Activated CD4-positive, alpha-beta T cell treated with anti-CD3 and anti-CD28 coated beads for 4 hours (primary cell): ENCODE measurements at regions not wholly inside any gene's neighbourhood (a gene's known extent, or its start where the extent isn't known, plus 50 kb on each side); places are given as distances from the start of the nearest gene placed in this dataset.
"Not testable (repeated sequence)": the region's sequence is repeated elsewhere in the genome, so short reads cannot be mapped to it uniquely, and the experiment has no call there.

ENCODE experiments used
- DNase-seq, 2 donors: peaks; one replicate each; pipeline ENCODE4 v3.0.0-alpha.2; 2020

DNA sequence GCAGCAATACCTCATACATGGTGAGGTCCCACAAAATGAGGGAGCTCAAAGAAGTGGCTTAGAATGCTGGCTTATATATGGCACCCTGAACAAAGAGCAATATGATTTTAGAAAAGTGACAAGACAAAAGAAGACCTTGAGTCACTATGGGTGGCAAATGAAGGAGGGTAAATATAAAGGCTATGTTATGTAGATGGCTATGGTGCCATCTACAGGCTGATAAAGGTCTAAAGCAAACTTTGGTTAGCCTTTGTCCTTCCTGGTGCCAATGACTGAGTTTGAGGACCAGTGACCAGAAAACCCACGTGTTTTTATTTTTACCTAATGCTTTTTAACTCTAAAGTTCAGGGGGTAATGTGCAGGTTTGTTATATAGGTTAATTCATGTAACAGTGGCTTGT lies 151.8 kb downstream of the CCNG2 start:
- no peak for DNase-seq

DNA sequence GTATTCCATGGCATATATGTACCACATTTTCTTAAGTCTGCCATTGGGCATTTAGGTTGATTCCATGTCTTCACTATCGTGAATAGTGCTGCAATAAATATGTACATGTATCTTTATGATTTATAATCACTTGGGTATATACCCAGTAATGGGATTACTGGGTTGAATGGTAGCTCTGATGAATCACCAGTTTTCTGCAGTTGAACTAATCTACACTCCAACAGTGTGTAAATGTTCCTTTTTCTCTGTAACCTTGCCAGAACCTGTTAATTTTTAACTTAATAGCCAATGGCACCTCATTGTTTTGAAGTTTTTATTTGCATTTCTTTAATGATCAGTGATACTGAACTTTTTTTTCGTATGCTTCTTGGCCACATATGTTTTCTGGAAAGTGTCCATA lies 152.5 kb downstream of the CCNG2 start:
- no peak for DNase-seq

DNA sequence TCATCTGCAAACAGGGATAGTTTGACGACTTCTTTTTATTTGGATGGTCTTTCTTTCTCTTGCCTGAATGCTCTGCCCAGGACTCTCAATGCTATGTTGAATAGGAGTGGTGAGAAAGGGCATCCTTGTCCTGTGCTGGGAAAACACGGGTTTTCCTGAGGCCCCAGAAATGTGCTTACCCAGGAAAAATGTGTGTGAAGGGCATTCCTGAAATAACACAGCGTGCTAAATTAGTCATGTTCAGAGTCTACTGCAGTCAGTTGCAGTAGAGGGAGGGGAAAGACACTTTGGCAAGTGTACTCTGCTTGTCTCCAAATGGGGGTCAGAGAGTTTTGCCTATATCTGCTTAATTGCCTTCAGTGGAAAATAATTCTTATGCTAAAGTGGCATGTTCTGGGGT lies 153.9 kb downstream of the CCNG2 start:
- DNase-seq: no peak

DNA sequence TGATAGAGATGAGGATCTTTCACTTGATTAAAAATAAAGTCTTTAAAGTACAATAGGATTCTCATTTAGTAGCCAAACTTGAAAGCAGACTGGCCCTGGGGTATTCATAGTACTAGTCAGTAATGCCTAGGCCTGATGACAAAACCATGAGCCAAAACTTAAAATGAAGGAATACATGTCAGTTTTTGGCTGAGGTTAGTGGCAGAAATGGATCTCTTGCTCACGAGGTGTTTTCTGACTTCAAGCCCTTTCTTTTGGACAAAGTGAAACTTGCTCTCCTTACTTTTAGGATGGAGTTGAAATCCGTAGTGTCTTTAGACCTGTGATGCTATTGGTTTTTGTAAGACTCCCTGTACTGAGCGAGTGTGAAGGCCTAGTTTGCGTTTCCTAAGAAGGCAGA lies 157.7 kb downstream of the CCNG2 start:
- no peak for DNase-seq

DNA sequence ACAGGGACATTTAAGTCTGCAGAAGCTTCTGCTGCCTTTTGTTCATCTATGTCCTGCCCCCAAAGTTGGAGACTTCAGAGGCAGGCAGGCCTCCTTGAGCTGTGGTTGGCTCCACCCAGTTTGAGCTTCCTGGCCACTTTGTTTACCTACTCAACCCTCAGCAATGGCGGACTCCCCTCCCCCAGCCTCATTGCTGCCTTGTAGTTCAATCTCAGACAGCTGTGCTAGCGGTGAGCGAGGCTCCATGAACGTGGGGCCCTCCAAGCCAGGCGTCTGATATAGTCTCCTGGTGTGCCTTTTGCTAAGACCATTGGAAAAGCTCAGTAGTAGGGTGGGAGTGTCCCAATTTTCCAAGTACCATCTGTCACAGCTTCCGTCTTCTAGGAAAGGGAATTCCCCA lies 170.1 kb downstream of the CCNG2 start:
- DNase-seq: no peak

DNA sequence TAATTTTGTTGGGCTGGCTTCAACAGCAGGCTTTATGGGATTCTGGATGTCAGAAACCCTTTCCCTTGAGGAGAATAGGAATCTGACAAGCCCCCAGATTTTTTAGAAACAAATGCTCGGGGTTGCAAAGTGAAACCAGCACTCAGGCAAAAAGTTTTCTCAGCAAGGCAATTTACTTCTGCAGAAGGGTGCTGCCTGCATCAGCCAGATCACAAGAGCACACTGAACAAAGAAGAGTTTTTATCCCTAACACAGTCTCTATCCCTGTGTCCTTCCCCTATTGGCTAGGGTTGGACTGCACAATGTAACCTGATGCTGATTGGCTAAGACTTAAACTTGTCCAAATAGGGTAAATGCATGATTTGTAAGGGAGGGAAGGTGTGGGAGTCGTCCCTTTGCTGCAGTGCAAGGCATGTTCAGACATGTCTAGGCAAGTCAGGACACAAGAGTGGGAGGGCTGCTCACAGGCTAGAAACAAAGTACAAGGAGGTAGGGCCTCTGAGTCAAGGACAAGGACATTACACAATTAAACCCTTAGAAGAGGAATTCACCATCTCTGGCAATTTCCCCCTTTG lies 175.8 kb downstream of the CCNG2 start:
- no peak for DNase-seq

DNA sequence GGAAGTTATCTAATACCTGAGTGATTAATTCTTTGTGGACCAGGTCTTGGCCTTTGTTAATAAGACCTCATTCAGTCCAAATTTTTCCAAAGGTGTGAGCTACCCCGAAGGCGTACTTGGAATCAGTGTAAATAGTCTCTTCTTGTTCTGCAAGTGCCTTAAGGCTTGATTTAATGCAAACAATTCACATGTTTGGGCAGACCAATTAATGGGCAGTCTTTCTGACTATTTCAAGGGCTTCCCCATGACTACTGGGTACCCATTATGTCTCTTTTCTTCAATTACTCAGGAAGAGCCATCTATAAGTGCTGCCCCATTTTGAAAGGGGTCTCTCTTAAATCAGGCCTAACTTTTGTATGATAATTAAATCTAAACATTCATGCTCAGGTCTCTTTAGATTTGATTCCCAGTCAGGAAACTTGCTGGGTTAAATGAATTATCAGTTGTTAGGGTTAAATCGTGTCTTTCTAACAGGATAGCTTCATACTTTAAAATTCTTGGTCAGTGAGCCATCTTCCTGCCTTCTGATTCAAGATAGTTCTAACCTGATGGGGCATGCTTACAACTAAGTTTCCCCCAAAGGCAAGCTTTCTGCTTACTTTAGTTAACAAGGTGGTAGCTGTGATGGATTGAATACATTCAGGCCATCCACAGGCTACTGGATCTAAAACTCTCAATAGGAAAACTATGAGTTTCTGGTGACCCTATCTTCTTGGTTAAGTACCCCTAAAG lies 179.6 kb downstream of the CCNG2 start:
- no peak for DNase-seq

DNA sequence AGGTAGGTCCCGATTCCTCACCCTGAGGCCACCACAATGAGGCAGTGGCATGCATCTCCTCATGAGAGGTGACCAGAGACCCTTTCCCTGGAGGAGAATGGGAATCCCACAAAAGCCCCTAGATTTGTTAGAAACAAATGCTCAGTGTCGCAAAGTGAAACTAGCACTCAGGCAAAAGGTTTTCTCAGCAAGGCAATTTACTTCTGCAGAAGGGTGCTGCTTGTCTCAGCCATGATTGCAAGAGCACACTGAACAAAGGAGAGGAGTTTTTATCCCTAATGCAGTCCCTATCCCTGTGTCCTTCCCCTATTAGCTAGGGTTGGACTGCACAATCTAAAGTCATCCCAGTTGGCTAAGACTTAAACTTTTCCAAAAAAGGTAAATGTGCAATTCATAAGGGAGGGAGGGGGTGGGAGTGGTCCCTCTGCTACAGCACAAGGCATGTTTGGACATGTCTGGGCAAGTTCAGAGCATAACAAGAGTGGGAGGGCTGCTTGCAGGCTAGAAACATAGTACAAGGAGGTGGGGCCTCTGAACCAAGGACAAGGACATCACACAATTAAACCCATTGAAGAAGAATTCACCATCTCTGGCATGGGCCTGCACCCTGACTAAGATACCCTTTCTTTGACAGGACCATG lies 185.3 kb downstream of the CCNG2 start:
- DNase-seq: no peak

DNA sequence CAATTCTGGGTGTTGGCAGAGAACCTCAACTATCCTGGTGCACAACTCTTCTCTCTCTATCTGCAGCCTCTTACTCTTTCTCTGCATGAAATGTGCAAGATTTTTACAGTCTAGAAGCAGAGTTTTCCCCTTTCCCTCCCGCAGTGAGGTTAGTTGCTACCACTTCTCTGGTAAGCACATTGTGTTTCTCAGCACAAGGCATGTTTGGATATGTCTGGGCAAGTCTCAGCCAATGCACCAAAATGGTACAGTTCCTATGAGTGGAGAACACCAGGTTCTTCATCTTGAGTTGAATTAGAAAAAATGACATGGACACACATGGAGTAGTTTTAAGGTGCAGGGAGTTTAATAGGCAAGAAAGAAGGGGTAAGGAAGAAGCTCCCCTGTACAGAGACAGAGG lies 187.0 kb downstream of the CCNG2 start:
- DNase-seq: no peak

DNA sequence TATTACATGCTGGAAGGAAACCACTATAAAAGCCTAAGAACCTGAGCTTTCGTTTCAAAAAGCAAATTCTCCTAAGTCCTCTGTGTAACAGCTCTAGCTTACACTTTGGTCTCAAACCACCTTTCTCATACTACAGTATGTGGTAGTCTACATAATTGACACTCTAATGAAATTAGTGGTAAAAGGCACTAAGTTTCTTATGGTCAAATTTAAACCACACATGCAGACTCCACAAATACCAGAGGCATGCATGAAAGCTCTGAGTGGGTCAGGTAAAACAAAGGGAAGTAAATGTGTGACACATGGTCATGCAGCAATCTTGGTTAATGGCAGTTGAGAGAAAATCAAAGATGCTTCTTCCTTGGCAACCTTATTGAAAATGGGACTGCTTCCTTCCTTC lies 187.8 kb downstream of the CCNG2 start:
- DNase-seq: no peak

DNA sequence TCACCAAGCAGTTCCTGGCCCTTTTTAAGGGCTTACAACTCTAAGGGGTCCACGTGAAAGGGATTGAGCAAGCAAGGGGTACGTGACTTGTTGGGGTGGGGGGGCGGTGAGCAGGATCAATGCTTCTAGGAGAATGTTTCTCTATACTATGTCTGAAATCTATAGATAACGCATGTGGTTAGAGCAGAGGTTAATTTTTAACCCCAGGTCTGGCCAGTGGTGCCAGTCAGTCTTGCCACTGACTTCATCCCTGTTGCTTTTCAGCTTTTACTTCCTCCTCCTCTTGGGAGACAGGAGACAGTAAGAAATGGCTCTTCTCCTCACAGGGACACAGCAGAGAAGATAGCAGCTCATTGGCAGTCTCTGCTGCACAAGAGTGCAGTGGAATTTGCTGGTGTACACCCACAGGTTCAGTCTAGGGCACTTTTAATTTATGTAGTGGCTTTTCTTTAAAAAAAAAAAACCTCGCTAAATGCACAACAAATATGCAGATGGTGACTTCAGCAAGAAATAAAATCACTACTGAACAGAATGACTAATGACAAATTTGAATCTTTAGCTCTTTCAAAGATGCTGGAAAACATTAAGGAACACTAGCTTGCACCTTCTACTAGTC lies 190.5 kb downstream of the CCNG2 start:
- no peak for DNase-seq

DNA sequence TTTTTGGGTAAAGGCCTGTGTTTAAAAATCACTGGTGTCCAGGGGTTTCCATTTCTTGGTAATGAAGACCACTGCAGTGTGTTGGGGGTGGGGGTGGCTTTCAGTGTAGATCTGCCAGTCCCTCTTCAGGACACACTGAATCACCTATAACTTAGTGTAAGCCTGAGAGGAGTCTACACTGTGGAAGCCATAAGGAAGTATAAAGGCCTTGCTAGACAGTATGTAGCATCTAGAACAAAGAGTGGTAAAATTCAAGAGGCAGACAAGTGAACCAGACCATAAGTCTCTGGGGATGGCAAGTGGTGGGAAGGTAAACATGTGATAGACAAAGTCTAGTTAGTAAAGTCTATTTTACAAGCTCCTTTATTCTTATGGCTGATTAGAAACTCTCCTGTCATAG lies 191.8 kb downstream of the CCNG2 start:
- no peak for DNase-seq

DNA sequence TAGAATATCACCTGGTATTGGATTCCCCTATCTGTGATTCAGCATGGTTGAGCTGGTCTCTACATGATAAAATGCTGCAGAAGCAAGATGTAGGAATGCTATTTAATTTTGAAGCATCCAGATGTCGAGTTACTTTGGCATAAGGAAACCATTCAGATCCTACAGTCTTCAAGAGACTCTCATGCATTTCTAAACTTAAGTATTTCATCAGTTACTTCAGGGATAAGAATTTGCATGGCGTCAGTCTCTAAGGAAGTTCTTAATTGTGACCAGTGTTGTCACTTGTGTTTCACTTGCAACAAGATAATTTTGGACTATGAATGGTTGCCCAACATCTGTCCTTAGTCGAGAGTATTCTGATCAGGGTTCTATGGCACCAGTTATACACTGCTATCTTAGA lies 192.4 kb downstream of the CCNG2 start:
- DNase-seq: no peak

DNA sequence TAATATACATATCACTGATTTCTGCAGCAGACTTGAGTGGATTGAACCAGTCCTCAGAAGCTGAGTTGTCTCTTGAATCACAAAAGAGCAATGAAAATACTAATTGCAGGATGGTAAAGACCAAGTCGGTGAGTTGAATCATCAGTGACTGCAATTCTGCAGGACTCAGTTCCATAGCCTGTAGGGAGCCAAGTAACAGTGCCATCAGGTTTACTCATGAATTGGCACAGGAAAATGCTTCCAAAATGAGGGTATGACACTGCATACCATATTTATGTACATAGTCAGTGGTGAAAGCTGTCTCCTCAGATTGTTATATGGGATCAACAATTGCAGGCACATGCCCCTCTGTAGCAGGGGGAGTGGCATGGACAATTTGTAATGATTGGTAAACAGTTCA lies 192.8 kb downstream of the CCNG2 start:
- no peak for DNase-seq

DNA sequence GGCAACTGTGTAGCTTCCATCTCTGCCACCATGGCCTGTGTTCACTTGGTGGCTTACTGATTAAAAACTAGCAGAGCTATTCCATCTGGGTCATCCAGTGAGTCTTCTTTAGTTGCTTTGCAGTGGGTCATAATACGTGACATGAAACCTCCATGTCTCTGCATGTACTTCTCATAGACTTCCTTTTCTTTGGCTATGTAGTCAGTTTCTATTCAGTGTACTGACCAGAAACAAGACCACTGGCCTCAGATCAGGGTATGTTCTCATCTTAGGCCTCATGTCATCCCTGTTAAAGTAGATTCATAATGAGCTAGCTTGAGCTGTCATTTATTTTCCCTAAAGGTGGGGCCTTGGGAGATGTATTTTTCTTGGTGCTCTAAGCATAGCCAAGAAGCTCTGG lies 195.2 kb downstream of the CCNG2 start:
- no peak for DNase-seq

DNA sequence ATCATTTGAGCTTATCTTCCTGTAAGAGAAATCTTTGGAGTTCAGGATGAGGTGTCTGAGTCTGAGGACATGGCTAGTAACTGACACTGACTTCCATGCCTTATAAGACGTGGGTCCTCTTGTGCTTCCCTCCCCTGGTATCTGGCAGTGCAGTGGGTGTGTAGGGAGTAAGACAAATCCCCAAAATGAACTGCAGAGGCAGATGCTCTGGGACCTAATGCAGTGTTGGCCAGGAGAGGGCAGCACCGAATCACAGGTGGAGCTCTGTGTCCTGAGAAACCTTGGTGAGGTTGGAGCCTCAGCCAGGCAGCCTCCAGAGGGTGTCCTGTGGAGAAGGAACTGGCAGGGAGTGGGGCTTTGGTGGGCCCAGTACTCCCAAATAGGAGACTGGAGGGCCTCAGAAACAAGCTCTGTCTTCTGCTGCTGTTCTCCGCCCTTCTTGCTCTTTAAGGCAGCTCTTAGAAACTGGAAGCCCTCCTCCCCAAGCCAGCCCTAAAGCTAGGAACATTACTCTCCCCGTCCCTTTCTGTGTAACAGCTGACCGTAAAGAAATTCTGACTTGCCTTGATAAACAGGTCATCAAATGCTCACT lies 196.8 kb downstream of the CCNG2 start:
- not testable (repeated sequence) for DNase-seq

DNA sequence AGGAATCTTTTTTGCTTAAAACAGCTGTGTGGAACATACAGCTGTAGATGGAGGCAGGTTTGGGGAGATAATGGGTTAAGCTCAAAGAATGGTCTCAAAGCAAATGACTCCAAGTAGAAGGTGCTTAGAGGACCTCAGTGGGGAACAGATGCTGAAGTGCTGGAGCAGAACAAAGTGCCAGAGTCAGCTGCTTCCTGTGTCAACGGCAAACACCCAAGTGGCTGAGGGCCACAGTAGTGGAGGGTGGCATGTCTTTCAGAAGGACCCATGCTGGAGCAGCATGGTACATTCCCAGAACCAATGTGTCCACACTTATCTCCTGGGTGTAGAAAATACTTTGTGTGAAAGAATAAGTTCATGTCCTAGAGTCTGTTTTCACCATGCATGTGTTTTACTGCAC lies 197.5 kb downstream of the CCNG2 start:
- no peak for DNase-seq

DNA sequence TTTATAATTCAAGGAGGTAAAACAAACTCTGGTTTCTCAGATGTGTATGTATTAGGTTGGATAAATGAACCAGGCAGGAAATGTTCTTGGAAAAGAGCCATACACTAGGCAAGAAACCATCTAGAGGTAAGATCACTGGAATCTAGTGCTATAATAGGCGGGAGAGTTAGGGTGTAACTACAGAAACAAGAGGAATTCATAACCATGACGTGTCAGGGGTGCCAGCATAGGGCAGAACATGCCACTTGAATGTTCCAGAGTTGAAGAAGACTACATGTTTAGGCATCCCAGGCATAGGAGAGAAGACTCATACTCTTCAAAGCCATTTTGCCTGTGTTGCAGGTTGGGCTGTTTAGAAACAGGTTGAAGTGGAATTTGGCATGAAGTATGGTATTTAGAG lies 198.7 kb downstream of the CCNG2 start:
- no peak for DNase-seq

DNA sequence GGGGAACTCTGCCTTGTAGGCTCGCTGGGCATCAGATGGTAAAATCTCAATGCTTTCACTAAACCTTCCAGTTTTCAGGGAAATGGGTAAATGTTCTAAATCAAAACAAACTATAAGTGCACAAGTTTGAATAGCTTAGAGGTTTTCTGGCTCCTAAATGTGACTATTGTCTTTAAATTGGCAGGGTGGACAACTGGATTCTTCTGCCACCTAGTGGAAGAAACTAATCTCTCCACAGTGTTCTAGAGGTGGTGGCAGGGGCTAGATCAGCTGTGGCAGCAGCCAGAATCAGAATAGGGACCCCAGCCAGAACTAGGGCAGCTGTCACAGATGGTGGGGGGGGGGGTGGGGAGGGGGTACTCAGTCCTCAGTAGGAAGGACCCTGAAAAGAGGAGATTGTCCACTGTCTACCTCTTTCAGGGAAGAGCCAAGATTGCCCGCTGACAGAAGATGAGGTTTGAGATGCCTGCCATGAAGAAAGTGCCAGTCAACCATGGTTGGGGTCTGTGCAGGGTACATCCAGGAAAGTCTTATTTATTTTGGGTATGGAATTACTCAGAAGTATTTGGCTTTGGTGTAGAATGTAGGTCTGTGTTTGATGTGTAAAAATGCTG lies 201.4 kb downstream of the CCNG2 start:
- peak in 1 of 2 donors; percentile 1 for DNase-seq

DNA sequence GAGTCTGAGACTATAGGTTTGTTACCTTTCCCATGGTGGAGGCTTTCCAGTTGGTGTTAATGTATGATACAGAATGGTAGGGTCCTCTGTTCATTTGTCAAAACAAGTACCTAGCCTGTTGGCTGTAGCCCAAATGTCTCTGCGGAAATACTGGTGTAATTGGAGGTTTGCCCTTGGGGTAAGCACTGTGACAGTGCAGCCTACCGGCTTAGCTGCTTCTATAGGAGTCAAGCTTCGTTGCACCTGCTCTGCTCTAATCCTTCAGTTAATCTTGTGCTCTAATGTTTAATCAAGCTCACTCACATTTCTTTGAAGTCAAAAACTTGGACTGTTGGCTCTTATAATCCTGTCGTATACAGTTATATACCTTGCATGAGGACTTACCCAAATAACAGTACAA lies 203.4 kb downstream of the CCNG2 start:
- no peak for DNase-seq

DNA sequence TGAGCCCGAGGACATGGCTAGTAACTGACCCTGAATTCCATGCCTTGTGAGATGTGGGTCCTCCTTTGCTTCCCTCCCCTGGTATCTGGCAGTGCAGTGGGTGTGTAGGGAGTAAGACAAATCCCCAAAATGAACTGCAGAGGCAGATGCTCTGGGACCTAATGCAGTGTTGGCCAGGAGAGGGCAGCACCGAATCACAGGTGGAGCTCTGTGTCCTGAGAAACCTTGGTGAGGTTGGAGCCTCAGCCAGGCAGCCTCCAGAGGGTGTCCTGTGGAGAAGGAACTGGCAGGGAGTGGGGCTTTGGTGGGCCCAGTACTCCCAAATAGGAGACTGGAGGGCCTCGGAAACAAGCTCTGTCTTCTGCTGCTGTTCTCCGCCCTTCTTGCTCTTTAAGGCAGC lies 209.9 kb downstream of the CCNG2 start:
- not testable (repeated sequence) for DNase-seq

DNA sequence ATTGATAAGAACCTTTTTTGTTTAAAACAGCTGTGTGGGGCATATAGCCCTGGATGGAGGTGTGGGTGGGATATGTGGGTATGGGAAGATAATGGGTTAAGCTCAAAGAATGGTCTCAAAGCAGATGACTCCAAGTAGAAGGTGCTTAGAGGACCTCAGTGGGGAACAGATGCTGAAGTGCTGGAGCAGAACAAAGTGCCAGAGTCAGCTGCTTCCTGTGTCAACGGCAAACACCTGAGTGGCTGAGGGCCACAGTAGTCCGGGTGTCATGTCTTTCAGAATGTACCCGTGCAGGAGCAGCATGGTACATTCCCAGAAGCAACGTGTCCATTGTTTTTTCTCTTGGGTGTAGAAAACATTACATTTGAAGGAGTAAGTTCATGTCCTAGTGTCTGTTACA lies 210.6 kb downstream of the CCNG2 start:
- DNase-seq: no peak

DNA sequence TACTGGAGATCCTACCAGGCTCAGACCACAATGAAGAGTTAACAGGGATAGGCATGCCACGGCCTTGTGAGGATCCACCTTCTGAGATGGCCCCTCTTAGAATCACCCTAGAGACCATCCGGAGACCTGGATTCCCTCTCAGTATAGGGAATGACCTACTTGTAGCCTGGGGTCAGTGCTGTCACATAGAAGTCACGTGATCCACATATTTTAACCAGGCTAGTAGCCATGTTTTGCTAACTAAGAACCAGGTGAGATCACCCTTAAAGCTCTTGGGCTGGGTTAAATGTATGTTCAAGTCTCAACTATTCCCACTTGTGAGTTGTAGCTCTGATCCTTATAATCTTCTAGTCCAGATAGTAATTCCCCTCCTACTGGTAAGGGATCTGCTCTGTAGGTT lies 215.4 kb downstream of the CCNG2 start:
- DNase-seq: no peak
